UCSD-AML1 (cell line): ENCODE measurements at regions not wholly inside any gene's neighbourhood (a gene's known extent, or its start where the extent isn't known, plus 50 kb on each side); places are given as distances from the start of the nearest gene placed in this dataset.
A peak's percentile ranks its signal among the peaks of the same experiment; 100 is the strongest.

Experiments used
- DNase-seq: peaks from one replicate; lab custom pipeline; 2025; ENCODE audit not compliant: unreplicated experiment; lab: John Stamatoyannopoulos, UW

DNA sequence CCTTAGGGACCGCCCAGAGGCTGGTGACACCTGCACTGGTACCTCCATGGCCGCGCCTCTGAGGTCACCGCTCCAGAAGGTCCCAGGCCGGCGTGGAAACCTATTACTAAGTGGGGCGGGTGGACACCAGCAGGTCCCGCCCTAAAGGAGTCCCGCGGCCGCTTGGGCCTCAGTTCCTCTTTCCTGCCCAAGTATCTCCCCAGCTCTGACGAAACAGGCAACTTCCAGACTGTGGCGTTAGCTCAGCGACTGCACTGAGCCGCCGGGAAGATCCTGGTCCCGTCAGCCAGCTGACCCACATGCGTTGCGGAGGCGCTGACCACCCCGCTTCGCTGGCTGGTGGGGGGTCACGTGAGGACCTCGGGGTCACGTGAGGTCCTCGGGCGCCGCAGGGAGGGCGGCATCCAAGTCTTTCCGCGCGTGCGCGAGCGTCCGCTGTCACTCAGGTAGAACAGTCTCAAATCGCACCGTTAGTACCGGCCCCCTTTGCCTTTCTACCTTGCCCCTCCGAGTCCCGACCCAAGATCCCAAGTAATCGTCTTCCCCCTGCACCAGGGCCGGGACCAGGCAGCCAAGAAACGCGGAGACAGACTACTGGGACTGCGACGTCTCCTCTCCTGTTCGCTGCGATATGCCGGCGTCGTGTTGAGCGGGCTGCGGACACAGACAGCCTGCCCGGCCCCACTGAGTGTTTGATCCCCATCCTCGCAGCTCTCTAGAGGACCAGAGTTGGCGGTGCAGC lies 53.7 kb upstream of the KDM4C start:
- DNase-seq = peak; percentile 76

DNA sequence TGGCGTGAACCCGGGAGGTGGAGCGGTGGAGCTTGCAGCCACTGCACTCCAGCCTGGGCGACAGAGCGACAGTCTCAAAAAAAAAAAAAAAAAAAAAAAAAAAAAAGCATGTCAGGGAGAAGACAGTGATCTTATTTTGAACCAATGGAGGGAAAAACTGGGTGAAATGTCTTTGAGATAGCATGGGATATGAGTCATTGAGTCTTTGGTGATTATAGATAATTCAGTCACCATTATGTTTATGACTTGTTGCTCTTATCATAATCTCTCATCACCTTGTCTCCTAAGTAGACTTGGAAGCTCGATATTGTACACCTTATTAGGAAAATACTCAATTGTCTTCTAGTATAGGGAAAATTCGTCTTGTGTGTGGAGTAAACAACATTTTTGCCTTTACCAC lies 55.1 kb upstream of the KDM4C start:
- DNase-seq = no peak

DNA sequence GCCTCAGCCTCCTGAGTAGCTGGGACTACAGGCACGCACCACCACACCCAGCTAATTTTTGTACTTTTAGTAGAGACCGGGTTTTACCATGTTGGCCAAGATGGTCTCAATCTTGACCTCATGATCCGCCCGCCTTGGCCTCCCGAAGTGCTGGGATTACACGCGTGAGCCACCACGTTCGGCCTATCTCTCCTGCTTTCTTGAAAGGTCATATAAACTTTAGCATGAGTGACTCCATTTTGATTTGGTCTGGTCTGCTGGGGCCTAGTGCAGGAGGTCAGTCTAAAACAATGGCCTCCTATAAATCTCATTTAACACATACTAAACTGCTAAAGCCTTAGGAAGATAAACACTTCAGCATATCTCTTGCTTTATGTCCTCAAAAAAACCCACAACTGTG lies 50.6 kb upstream of the GLDC start:
- no peak for DNase-seq

DNA sequence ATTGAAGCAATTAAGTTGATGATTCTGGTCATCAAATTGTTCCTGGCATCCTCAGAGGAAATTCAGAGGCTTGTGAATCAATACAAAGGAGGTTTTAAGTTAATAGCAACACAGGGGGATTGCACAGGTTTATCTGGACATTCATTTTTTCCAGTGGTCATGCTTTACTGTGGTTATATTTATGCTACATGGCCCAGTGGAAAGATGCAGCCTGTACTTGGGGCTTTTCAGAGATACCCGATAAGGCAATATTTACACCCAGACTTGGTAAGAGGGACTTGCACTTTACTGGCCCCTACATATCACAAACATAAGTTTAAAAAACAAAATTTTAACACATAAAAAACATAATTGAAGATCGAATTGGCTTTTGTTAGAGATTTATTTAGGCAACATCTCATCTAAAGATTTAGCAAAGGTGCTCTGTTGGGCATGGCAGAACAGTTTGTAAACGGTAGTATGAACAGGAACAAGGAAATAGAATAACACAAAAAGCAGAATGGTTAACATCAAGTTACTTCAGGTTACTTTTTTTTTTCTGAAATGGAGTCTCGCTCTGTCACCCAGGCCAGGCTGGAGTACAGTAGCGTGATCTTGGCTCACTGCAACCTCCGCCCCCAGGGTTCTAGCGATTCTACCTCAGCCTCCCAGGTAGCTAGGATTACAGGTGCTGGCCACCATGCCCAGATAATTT lies 49.7 kb upstream of the GLDC start:
- no peak for DNase-seq
